Adrenal gland (tissue), 9 donors: ENCODE measurements at regions not wholly inside any gene's neighbourhood (a gene's known extent, or its start where the extent isn't known, plus 50 kb on each side); places are given as distances from the start of the nearest gene placed in this dataset.

Experiments used
- DNase-seq, 7 donors: peaks; one replicate each; pipeline ENCODE4 v3.0.0-alpha.2; 2019 to 2020
- H3K27ac ChIP-seq, 5 donors: fragments of 200-600 bp; sonication (generic) in 4 of 5; 1 replicate in 3 of 5; 2 replicates in 2 of 5; pipeline versions ENCODE4 v1.5.1 to v1.8.0; 2016 to 2020; ENCODE audit warnings: mild to moderate bottlenecking in 1 of 5
- H3K27me3 ChIP-seq: fragments of 200-600 bp; 2 replicates; pipeline ENCODE4 v1.8.0; 2021
- H3K36me3 ChIP-seq, 2 donors: fragments of 200-600 bp; replicated peaks in 1 of 2; 1 replicate in 1 of 2; 2 replicates in 1 of 2; pipeline versions ENCODE4 v1.5.1 to v1.8.0; 2018 to 2022
- H3K4me1 ChIP-seq, 2 donors: fragments of 200-600 bp; replicated peaks in 1 of 2; 1 replicate in 1 of 2; 2 replicates in 1 of 2; pipeline versions ENCODE4 v1.5.1 to v1.8.0; 2018 to 2021
- H3K4me3 ChIP-seq, 4 donors: fragments of 200-600 bp; sonication (generic) in 3 of 4; one replicate each; pipeline ENCODE4 v1.5.1; 2016 to 2018
- H3K9me3 ChIP-seq, 3 donors: fragments of 200-600 bp; sonication (generic) in 1 of 3; replicated peaks in 1 of 3; 1 replicate in 2 of 3; 2 replicates in 1 of 3; pipeline versions ENCODE4 v1.5.1 to v1.8.0; 2016 to 2021
- CTCF ChIP-seq, 6 experiments: fragments of 450-650 bp in 4 of 6; fragments of 200-600 bp in 2 of 6; sonication (generic) in 1 of 6; IDR thresholded peaks; 1 replicate in 5 of 6; 2 replicates in 1 of 6; pipeline versions ENCODE4 v1.5.1 to v1.8.0; 2016 to 2021; ENCODE audit warnings: antibody characterized with exemption in 6 of 6, mild to moderate bottlenecking in 2 of 6, moderate library complexity in 1 of 6
- POLR2A ChIP-seq, 2 donors: fragments of 450-650 bp; IDR thresholded peaks; one replicate each; pipeline ENCODE4 v1.6.1; 2017; ENCODE audit warnings: antibody characterized with exemption in 2 of 2, mild to moderate bottlenecking in 2 of 2, moderate library complexity in 1 of 2
- WGBS, 4 donors: extraction: QIAGEN DNeasy Blood & Tissue Kit in 2 of 4; methylation state at CpG; one replicate each; pipeline versions ENCODE4 v1.1.5 to v1.1.7; 2013 to 2017; 5-methylcytosine and 5-hydroxymethylcytosine counted together
- intact Hi-C, 2 donors: fragments of 100-400 bp; cut with DNase I; formaldehyde crosslinking; loops; one replicate each; pipeline versions ENCODE4 v1.14.1 to v1.15.0; 2022 to 2023
- donor health status: healthy with polysubstance abuse.
- donor health status: Bipolar disorder and iron deficiency.
- donor health status: DM: yes; HTN: yes; CAD: no.
- donor health status: DM: no; HTN: no; CAD: no.
- donor health status: DM: no; HTN: no; CAD: no.

GRCh38 chr16:25413133-25413532 is 155.5 kb upstream of the ZKSCAN2 start:
- no peaks in the 10 kb centered on the region for H3K9me3 ChIP-seq
- H3K27me3 ChIP-seq, result no peaks in the 10 kb centered on the region
- H3K36me3 ChIP-seq, result no peaks in the 10 kb centered on the region
- no peak overlapping the region for H3K27ac ChIP-seq
- no peaks in the 10 kb centered on the region for H3K4me1 ChIP-seq
- no peak overlapping the region for H3K4me3 ChIP-seq
- intact Hi-C loops, result no loop called here
- no peak for DNase-seq
- no peak for TF ChIP-seq CTCF (IDR thresholded peaks at IDR 0.05)
- TF ChIP-seq POLR2A (IDR thresholded peaks at IDR 0.05), result no peak

GRCh38 chr16:25411396-25412081 is 153.9 kb upstream of the ZKSCAN2 start:
- DNase-seq, result peak in 1 of 7 donors; percentile 18
- H3K27ac ChIP-seq, result no peak overlapping the region
- H3K36me3 ChIP-seq, result no peaks in the 10 kb centered on the region
- no peak overlapping the region for H3K4me3 ChIP-seq
- intact Hi-C loops, result no loop called here
- H3K27me3 ChIP-seq, result no peaks in the 10 kb centered on the region
- 41 to 44% (median 42%) methylated on average over 8 of the region's 8 CpGs for WGBS, 4 donors
- no peaks in the 10 kb centered on the region for H3K9me3 ChIP-seq
- no peak for TF ChIP-seq CTCF (IDR thresholded peaks at IDR 0.05)
- no peak for TF ChIP-seq POLR2A (IDR thresholded peaks at IDR 0.05)
- H3K4me1 ChIP-seq, result no peaks in the 10 kb centered on the region

- H3K9me3 ChIP-seq, result no peaks in the 10 kb centered on the region
- TF ChIP-seq CTCF (IDR thresholded peaks at IDR 0.05) (no peak), POLR2A (IDR thresholded peaks at IDR 0.05) (no peak)
- intact Hi-C loops, result no loop called here
Observed at GRCh38 chr16:25403852-25404251, 146.2 kb upstream of the ZKSCAN2 start.

GRCh38 chr16:25395528-25395927 is 137.9 kb upstream of the ZKSCAN2 start:
- Histone ChIP-seq H3K27me3 (no peaks in the 10 kb centered on the region), H3K36me3 (no peaks in the 10 kb centered on the region), H3K4me1 (no peaks in the 10 kb centered on the region), H3K9me3 (no peaks in the 10 kb centered on the region), H3K4me3 (no peak overlapping the region), H3K27ac (no peak overlapping the region)
- intact Hi-C loops, result no loop called here
- no peak for DNase-seq
- TF ChIP-seq POLR2A (IDR thresholded peaks at IDR 0.05), result no peak
- no peak for TF ChIP-seq CTCF (IDR thresholded peaks at IDR 0.05)

More at GRCh38 chr16:25403852-25404251, 146.2 kb upstream of the ZKSCAN2 start:
- Histone ChIP-seq H3K36me3 (no peaks in the 10 kb centered on the region), H3K4me1 (no peaks in the 10 kb centered on the region), H3K4me3 (no peak overlapping the region), H3K27me3 (no peaks in the 10 kb centered on the region), H3K27ac (no peak overlapping the region)
- no peak for DNase-seq
- WGBS, 4 donors, result 87 to 100% (median 94%) methylated on average over 1 of the region's 1 CpG
